ENCODE measurements at regions not wholly inside any gene's neighbourhood (a gene's known extent, or its start where the extent isn't known, plus 50 kb on each side); places are given as distances from the start of the nearest gene placed in this dataset.
"Not testable (repeated sequence)": the region's sequence is repeated elsewhere in the genome, so short reads cannot be mapped to it uniquely, and the experiment has no call there.

DNA sequence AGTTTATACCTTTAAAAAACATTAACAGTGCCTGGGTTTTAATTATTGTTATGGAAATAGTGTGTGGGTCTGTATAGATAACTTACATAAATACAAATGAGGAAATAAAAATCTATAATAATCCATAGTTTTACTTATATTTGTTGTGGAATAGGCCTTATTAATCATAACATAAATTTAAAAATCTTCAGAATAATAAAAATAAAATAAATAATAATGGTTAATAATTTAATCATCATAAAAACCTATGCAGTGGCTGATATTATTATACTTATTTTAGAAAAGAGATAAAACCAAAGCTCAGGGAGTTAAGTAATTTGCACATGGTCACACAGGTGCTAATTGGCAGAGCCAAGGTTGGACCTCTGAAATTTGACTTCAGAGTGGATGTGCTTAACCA lies 785.3 kb upstream of the SEMA6A start:
- no peak for DNase-seq
- H3K27ac ChIP-seq (ENCODE audit: low read depth in 1 of 2, low read length in 1 of 2), result no peak overlapping the region
- TF ChIP-seq CTCF (IDR thresholded peaks at IDR 0.05; ENCODE audit: control extremely low read depth, extremely low read depth), result no peak
- no peak overlapping the region for H3K4me3 ChIP-seq
- no peaks in the 10 kb centered on the region for H3K27me3 ChIP-seq (ENCODE audit: control insufficient read depth in 3 of 3, insufficient read depth in 3 of 3, low read length in 2 of 3)
- H3K9me3 ChIP-seq (ENCODE audit: control insufficient read depth in 4 of 4, insufficient read depth in 3 of 4, low read length in 3 of 4), result no peaks in the 10 kb centered on the region
- H3K36me3 ChIP-seq (ENCODE audit: control insufficient read depth in 4 of 4, insufficient read depth in 4 of 4, low read length in 4 of 4), result no peaks in the 10 kb centered on the region
- no peaks in the 10 kb centered on the region for H3K4me1 ChIP-seq (ENCODE audit: control insufficient read depth in 5 of 5, insufficient read depth in 5 of 5, low read length in 5 of 5)
- no peak for ATAC-seq (ENCODE audit: insufficient read depth, low FRiP score)
- H3K9ac ChIP-seq (ENCODE audit: insufficient read depth in 1 of 2, low read length in 2 of 2), result no peak overlapping the region

GRCh38 chr5:117357886-117358285 lies 783.3 kb upstream of the SEMA6A start:
- ATAC-seq (ENCODE audit: insufficient read depth, low FRiP score) (no peak), DNase-seq (no peak)
- no peaks in the 10 kb centered on the region for H3K36me3 ChIP-seq (ENCODE audit: control insufficient read depth in 4 of 4, insufficient read depth in 4 of 4, low read length in 4 of 4)
- no peaks in the 10 kb centered on the region for H3K9me3 ChIP-seq (ENCODE audit: control insufficient read depth in 4 of 4, insufficient read depth in 3 of 4, low read length in 3 of 4)
- no peak for TF ChIP-seq CTCF (IDR thresholded peaks at IDR 0.05; ENCODE audit: control extremely low read depth, extremely low read depth)
- 77 to 90% methylated on average over 3 of the region's 3 CpGs for WGBS, 2 donors
- no peak overlapping the region for H3K9ac ChIP-seq (ENCODE audit: insufficient read depth in 1 of 2, low read length in 2 of 2)
- H3K4me1 ChIP-seq (ENCODE audit: control insufficient read depth in 5 of 5, insufficient read depth in 5 of 5, low read length in 5 of 5), result no peaks in the 10 kb centered on the region
- no peak overlapping the region for H3K4me3 ChIP-seq
- no peaks in the 10 kb centered on the region for H3K27me3 ChIP-seq (ENCODE audit: control insufficient read depth in 3 of 3, insufficient read depth in 3 of 3, low read length in 2 of 3)
- no peak overlapping the region for H3K27ac ChIP-seq (ENCODE audit: low read depth in 1 of 2, low read length in 1 of 2)

GRCh38 chr5:117347280-117347679 lies 772.7 kb upstream of the SEMA6A start:
- DNase-seq, result no peak
- WGBS, 2 donors, result 49 to 71% methylated on average over 2 of the region's 2 CpGs
- no peak overlapping the region for H3K27ac ChIP-seq (ENCODE audit: low read depth in 1 of 2, low read length in 1 of 2)
- H3K4me1 ChIP-seq (ENCODE audit: control insufficient read depth in 5 of 5, insufficient read depth in 5 of 5, low read length in 5 of 5), result no peaks in the 10 kb centered on the region
- no peaks in the 10 kb centered on the region for H3K9me3 ChIP-seq (ENCODE audit: control insufficient read depth in 4 of 4, insufficient read depth in 3 of 4, low read length in 3 of 4)
- H3K36me3 ChIP-seq (ENCODE audit: control insufficient read depth in 4 of 4, insufficient read depth in 4 of 4, low read length in 4 of 4), result no peaks in the 10 kb centered on the region
- TF ChIP-seq CTCF (IDR thresholded peaks at IDR 0.05; ENCODE audit: control extremely low read depth, extremely low read depth), result no peak
- no peak overlapping the region for H3K9ac ChIP-seq (ENCODE audit: insufficient read depth in 1 of 2, low read length in 2 of 2)
- no peaks in the 10 kb centered on the region for H3K27me3 ChIP-seq (ENCODE audit: control insufficient read depth in 3 of 3, insufficient read depth in 3 of 3, low read length in 2 of 3)
- ATAC-seq (ENCODE audit: insufficient read depth, low FRiP score), result no peak
- H3K4me3 ChIP-seq, result no peak overlapping the region

DNA sequence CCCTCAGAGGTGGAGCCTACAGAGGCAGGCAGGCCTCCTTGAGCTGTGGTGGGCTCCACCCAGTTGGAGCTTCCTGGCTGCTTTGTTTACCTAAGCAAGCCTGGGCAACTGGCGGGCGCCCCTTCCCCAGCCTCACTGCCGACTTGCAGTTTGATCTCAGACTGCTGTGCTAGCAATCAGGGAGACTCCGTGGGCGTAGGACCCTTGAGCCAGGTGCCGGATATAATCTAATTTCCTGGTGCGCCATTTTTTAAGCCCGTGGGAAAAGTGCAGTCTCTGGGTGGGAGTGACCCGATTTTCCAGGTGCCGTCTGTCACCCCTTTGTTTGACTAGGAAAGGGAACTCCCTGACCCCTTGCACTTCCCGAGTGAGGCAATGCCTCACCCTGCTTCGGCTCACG lies 769.1 kb upstream of the SEMA6A start:
- not testable (repeated sequence) for H3K36me3 ChIP-seq (ENCODE audit: control insufficient read depth in 4 of 4, insufficient read depth in 4 of 4, low read length in 4 of 4); DNase-seq; H3K9ac ChIP-seq (ENCODE audit: insufficient read depth in 1 of 2, low read length in 2 of 2); ATAC-seq (ENCODE audit: insufficient read depth, low FRiP score); H3K27me3 ChIP-seq (ENCODE audit: control insufficient read depth in 3 of 3, insufficient read depth in 3 of 3, low read length in 2 of 3); H3K4me3 ChIP-seq; H3K4me1 ChIP-seq (ENCODE audit: control insufficient read depth in 5 of 5, insufficient read depth in 5 of 5, low read length in 5 of 5); H3K27ac ChIP-seq (ENCODE audit: low read depth in 1 of 2, low read length in 1 of 2); H3K9me3 ChIP-seq (ENCODE audit: control insufficient read depth in 4 of 4, insufficient read depth in 3 of 4, low read length in 3 of 4)
- 66 to 74% methylated on average over 11 to 13 of the region's 13 CpGs for WGBS, 2 donors
